ENCODE measurements at regions not wholly inside any gene's neighbourhood (a gene's known extent, or its start where the extent isn't known, plus 50 kb on each side); places are given as distances from the start of the nearest gene placed in this dataset.

GRCh38 chr3:14331251-14331650, 71.2 kb upstream of the SLC6A6 start:
- no peak for TF ChIP-seq CTCF (conservative IDR thresholded peaks at IDR 0.05; ENCODE audit: low read depth, low read length)
- DNase-seq (ENCODE audit: low read depth): no peak
- no peak overlapping the region for H3K4me3 ChIP-seq (ENCODE audit: low read depth, low read length)

- no peak for TF ChIP-seq CTCF (conservative IDR thresholded peaks at IDR 0.05; ENCODE audit: low read depth, low read length)
- H3K4me3 ChIP-seq (ENCODE audit: low read depth, low read length): no peak overlapping the region
- no peak for DNase-seq (ENCODE audit: low read depth)
These were observed 70.0 kb upstream of the SLC6A6 start for GRCh38 chr3:14332392-14332791.

- no peak for TF ChIP-seq CTCF (conservative IDR thresholded peaks at IDR 0.05; ENCODE audit: low read depth, low read length)
- H3K4me3 ChIP-seq (ENCODE audit: low read depth, low read length): no peak overlapping the region
- no peak for DNase-seq (ENCODE audit: low read depth)
These were observed 69.2 kb upstream of the SLC6A6 start for GRCh38 chr3:14333215-14333614.

- TF ChIP-seq CTCF (conservative IDR thresholded peaks at IDR 0.05; ENCODE audit: low read depth, low read length): no peak
- no peak for DNase-seq (ENCODE audit: low read depth)
- no peak overlapping the region for H3K4me3 ChIP-seq (ENCODE audit: low read depth, low read length)
These were observed 68.8 kb upstream of the SLC6A6 start for GRCh38 chr3:14333621-14334020.

GRCh38 chr3:14334136-14334535, 68.3 kb upstream of the SLC6A6 start:
- no peak for DNase-seq (ENCODE audit: low read depth)
- no peak overlapping the region for H3K4me3 ChIP-seq (ENCODE audit: low read depth, low read length)
- TF ChIP-seq CTCF (conservative IDR thresholded peaks at IDR 0.05; ENCODE audit: low read depth, low read length): no peak

GRCh38 chr3:14334936-14335335, 67.5 kb upstream of the SLC6A6 start:
- no peak for TF ChIP-seq CTCF (conservative IDR thresholded peaks at IDR 0.05; ENCODE audit: low read depth, low read length)
- H3K4me3 ChIP-seq (ENCODE audit: low read depth, low read length): no peak overlapping the region
- no peak for DNase-seq (ENCODE audit: low read depth)

GRCh38 chr3:14335774-14336748, 66.3 kb upstream of the SLC6A6 start:
- no peak overlapping the region for H3K4me3 ChIP-seq (ENCODE audit: low read depth, low read length)
- DNase-seq (ENCODE audit: low read depth): no peak
- TF ChIP-seq CTCF (conservative IDR thresholded peaks at IDR 0.05; ENCODE audit: low read depth, low read length): no peak
